ENCODE measurements at regions not wholly inside any gene's neighbourhood (a gene's known extent, or its start where the extent isn't known, plus 50 kb on each side); places are given as distances from the start of the nearest gene placed in this dataset.

- TF ChIP-seq CTCF (IDR thresholded peaks at IDR 0.05; ENCODE audit: low read depth, low read length) (no peak), POLR2A (IDR thresholded peaks at IDR 0.05; ENCODE audit: extremely low read depth, insufficient read length) (no peak), MYC (IDR thresholded peaks at IDR 0.05; ENCODE audit: low read depth, low read length) (no peak)
Observed at GRCh38 chr13:68727165-68727564, 1380.5 kb upstream of the ATXN8OS start.
